IMR-90 (cell line): ENCODE measurements at regions not wholly inside any gene's neighbourhood (a gene's known extent, or its start where the extent isn't known, plus 50 kb on each side); places are given as distances from the start of the nearest gene placed in this dataset.
A peak's percentile ranks its signal among the peaks of the same experiment; 100 is the strongest.

ENCODE experiments used
- ATAC-seq: fragments of 200-7000 bp; cut with Tn5 transposase; 2 replicates; pipeline ENCODE4 v1.9.1; 2020; ENCODE audit warnings: low read depth, mild to moderate bottlenecking, moderate library complexity
- BruUV-seq: library from RNA; stranded (reverse); fragments of 400-500 nt; replicated peaks from 2 replicates; lab custom pipeline; 2021; lab: Mats Ljungman, UMichigan
- CTCF ChIA-PET: fragments of 300-600 bp; formaldehyde crosslinking; extraction: SDS; loops from one replicate; lab custom pipeline; 2021; ENCODE audit warnings: antibody characterized with exemption; lab: Yijun Ruan, JAX
- POLR2A ChIA-PET: fragments of 300-600 bp; sonication (Branson Sonifier 250); formaldehyde crosslinking; loops from one replicate; lab custom pipeline; 2022; ENCODE audit warnings: antibody characterized with exemption; ENCODE audit not compliant: unreplicated experiment; lab: Charles Lee
- DNase-seq: peaks from one replicate; pipeline ENCODE4 v3.0.0; 2013
- H2AFZ ChIP-seq: replicated peaks from 2 replicates; pipeline ENCODE3; 2013; ENCODE audit warnings: low read length, mild to moderate bottlenecking; ENCODE audit not compliant: poor library complexity
- H2AK5ac ChIP-seq: 2 replicates; pipeline ENCODE4 v1.6.1; 2013; ENCODE audit warnings: low read depth, low read length, inconsistent platforms
- H2AK9ac ChIP-seq: replicated peaks from 2 replicates; pipeline ENCODE3; 2013; ENCODE audit warnings: mild to moderate bottlenecking, low read depth, low read length, moderate library complexity; ENCODE audit not compliant: poor library complexity
- H2BK120ac ChIP-seq: 2 replicates; pipeline ENCODE4 v1.6.1; 2013; ENCODE audit warnings: low read depth, low read length, inconsistent platforms
- H2BK15ac ChIP-seq: 3 replicates; pipeline ENCODE4 v1.6.1; 2013; ENCODE audit warnings: low read depth, low read length, inconsistent platforms
- H2BK20ac ChIP-seq: 2 replicates; pipeline ENCODE4 v1.6.1; 2013; ENCODE audit warnings: low read depth, mild to moderate bottlenecking, inconsistent platforms, low read length, moderate library complexity
- H2BK5ac ChIP-seq: 2 replicates; pipeline ENCODE4 v1.6.1; 2013; ENCODE audit warnings: mild to moderate bottlenecking, low read depth, low read length, inconsistent platforms; ENCODE audit not compliant: poor library complexity, severe bottlenecking
- H3K14ac ChIP-seq: replicated peaks from 2 replicates; pipeline ENCODE4 v1.6.1; 2013; ENCODE audit warnings: low read depth, low read length, inconsistent platforms
- H3K18ac ChIP-seq: 2 replicates; pipeline ENCODE4 v1.6.1; 2013; ENCODE audit warnings: low read depth, low read length, control low read depth
- H3K23ac ChIP-seq: 2 replicates; pipeline ENCODE4 v1.6.1; 2013; ENCODE audit warnings: low read depth, low read length, inconsistent platforms
- H3K27ac ChIP-seq: 2 replicates; pipeline ENCODE4 v1.5.1; 2013; ENCODE audit warnings: mild to moderate bottlenecking, control low read depth, low read length; ENCODE audit not compliant: insufficient read depth
- H3K27me3 ChIP-seq: 2 replicates; pipeline ENCODE4 v1.6.1; 2013; ENCODE audit warnings: low read length; ENCODE audit not compliant: control insufficient read depth, insufficient read depth
- H3K36me3 ChIP-seq: 2 replicates; pipeline ENCODE4 v1.6.1; 2013; ENCODE audit warnings: low read length, mixed read lengths; ENCODE audit not compliant: control insufficient read depth, insufficient read depth
- H3K4ac ChIP-seq: 2 replicates; pipeline ENCODE4 v1.6.1; 2013; ENCODE audit warnings: low read depth, low read length, inconsistent platforms
- H3K4me1 ChIP-seq: 2 replicates; pipeline ENCODE4 v1.6.1; 2013; ENCODE audit warnings: low read length, mixed read lengths; ENCODE audit not compliant: control insufficient read depth, insufficient read depth
- H3K4me2 ChIP-seq: 2 replicates; pipeline ENCODE4 v1.6.1; 2013; ENCODE audit warnings: low read depth, mild to moderate bottlenecking, control low read depth, low read length, moderate library complexity
- H3K4me3 ChIP-seq: 2 replicates; pipeline ENCODE4 v1.5.1; 2013; ENCODE audit warnings: low read depth, mild to moderate bottlenecking, control low read depth, low read length, moderate library complexity; ENCODE audit not compliant: insufficient read depth
- H3K56ac ChIP-seq: 2 replicates; pipeline ENCODE4 v1.6.1; 2013; ENCODE audit warnings: low read length, inconsistent platforms; ENCODE audit not compliant: insufficient read depth; ENCODE audit errors: extremely low read depth
- H3K79me1 ChIP-seq, 2 experiments: 2 replicates each; pipeline ENCODE4 v1.6.1; 2013; ENCODE audit warnings: low read length in 2 of 2, inconsistent platforms in 1 of 2, low read depth in 1 of 2
- H3K9ac ChIP-seq: 2 replicates; pipeline ENCODE4 v1.6.1; 2013; ENCODE audit warnings: low read depth, low read length, control low read depth
- H3K9me1 ChIP-seq: 2 replicates; pipeline ENCODE4 v1.6.1; 2013; ENCODE audit warnings: low read length, inconsistent platforms; ENCODE audit not compliant: insufficient read depth
- H3K9me3 ChIP-seq: 2 replicates; pipeline ENCODE4 v1.6.1; 2013; ENCODE audit warnings: low read length; ENCODE audit not compliant: control insufficient read depth, insufficient read depth
- H4K20me1 ChIP-seq: 2 replicates; pipeline ENCODE4 v1.6.1; 2013; ENCODE audit warnings: low read length, inconsistent platforms; ENCODE audit not compliant: insufficient read depth
- H4K5ac ChIP-seq: 2 replicates; pipeline ENCODE4 v1.6.1; 2013; ENCODE audit warnings: mild to moderate bottlenecking, low read depth, low read length, control low read depth
- H4K8ac ChIP-seq, 2 experiments: 2 replicates each; pipeline ENCODE4 v1.6.1; 2013; ENCODE audit warnings: low read depth in 2 of 2, low read length in 2 of 2, control low read depth in 1 of 2, inconsistent platforms in 1 of 2
- H4K91ac ChIP-seq: 2 replicates; pipeline ENCODE4 v1.6.1; 2013; ENCODE audit warnings: low read depth, low read length, inconsistent platforms; ENCODE audit not compliant: insufficient read depth
- BHLHE40 ChIP-seq: fragments of 150-350 bp; IDR thresholded peaks from 2 replicates; pipeline ENCODE4 v1.6.1; 2016; ENCODE audit warnings: mild to moderate bottlenecking, low read depth, low read length
- CHD1 ChIP-seq: IDR thresholded peaks from 2 replicates; pipeline ENCODE4 v1.6.1; 2012; ENCODE audit warnings: low read depth, low read length, improper control_type of control experiment
- FOS ChIP-seq: fragments of 150-350 bp; IDR thresholded peaks from 2 replicates; pipeline ENCODE4 v1.6.1; 2016; ENCODE audit warnings: low read depth, low read length
- MAFK ChIP-seq: IDR thresholded peaks from 2 replicates; pipeline ENCODE4 v1.6.1; 2012; ENCODE audit warnings: low read depth, low read length, improper control_type of control experiment
- MAZ ChIP-seq: IDR thresholded peaks from 2 replicates; pipeline ENCODE4 v1.6.1; 2012; ENCODE audit warnings: low read depth, mild to moderate bottlenecking, low read length, improper control_type of control experiment, moderate library complexity, borderline replicate concordance
- NFE2L2 ChIP-seq: fragments of 150-350 bp; IDR thresholded peaks from 2 replicates; pipeline ENCODE4 v1.6.1; 2016; ENCODE audit warnings: low read depth, mild to moderate bottlenecking, low read length
- POLR2A ChIP-seq: IDR thresholded peaks from 2 replicates; pipeline ENCODE4 v1.6.1; 2012; ENCODE audit warnings: mild to moderate bottlenecking, low read depth, low read length
- RCOR1 ChIP-seq: IDR thresholded peaks from 2 replicates; pipeline ENCODE4 v1.6.1; 2012; ENCODE audit warnings: mild to moderate bottlenecking, low read length, improper control_type of control experiment; ENCODE audit not compliant: insufficient replicate concordance
- SMC3 ChIP-seq: fragments of 150-350 bp; IDR thresholded peaks from 2 replicates; pipeline ENCODE4 v1.6.1; 2016; ENCODE audit warnings: low read depth, mild to moderate bottlenecking, antibody characterized with exemption, low read length, moderate library complexity
- WGBS, 2 experiments: methylation state at CpG; one replicate each; pipeline versions ENCODE4 v1.1.5 to v1.1.7; 2013; ENCODE audit warnings: missing lambda C conversion rate in 2 of 2; ENCODE audit not compliant: insufficient read length in 1 of 2; ENCODE audit errors: extremely low coverage in 2 of 2; 5-methylcytosine and 5-hydroxymethylcytosine counted together
- dilution Hi-C: fragments of 300-500 bp; cut with HindIII; formaldehyde crosslinking; loops from one replicate; pipeline ENCODE4 v1.14.3; 2018; ENCODE audit warnings: low sequenced_read_pairs; ENCODE audit not compliant: unreplicated experiment
- in situ Hi-C: fragments of 300-500 bp; cut with MboI; formaldehyde crosslinking; loops from 3 replicates; pipeline ENCODE4 v1.14.3; 2019; ENCODE audit warnings: low sequenced_read_pairs, inconsistent platforms, mixed read lengths
- intact Hi-C: fragments of 100-400 bp; cut with micrococcal nuclease; formaldehyde crosslinking; loops from 2 replicates; pipeline ENCODE4 v1.10.0; 2022
- TF ChIP-seq, protein P1 (sequence below): fragments of 150-350 bp; IDR thresholded peaks from 2 replicates; pipeline ENCODE4 v1.6.1; 2016; ENCODE audit warnings: low read depth, mild to moderate bottlenecking, low read length, moderate library complexity, borderline replicate concordance

DNA sequence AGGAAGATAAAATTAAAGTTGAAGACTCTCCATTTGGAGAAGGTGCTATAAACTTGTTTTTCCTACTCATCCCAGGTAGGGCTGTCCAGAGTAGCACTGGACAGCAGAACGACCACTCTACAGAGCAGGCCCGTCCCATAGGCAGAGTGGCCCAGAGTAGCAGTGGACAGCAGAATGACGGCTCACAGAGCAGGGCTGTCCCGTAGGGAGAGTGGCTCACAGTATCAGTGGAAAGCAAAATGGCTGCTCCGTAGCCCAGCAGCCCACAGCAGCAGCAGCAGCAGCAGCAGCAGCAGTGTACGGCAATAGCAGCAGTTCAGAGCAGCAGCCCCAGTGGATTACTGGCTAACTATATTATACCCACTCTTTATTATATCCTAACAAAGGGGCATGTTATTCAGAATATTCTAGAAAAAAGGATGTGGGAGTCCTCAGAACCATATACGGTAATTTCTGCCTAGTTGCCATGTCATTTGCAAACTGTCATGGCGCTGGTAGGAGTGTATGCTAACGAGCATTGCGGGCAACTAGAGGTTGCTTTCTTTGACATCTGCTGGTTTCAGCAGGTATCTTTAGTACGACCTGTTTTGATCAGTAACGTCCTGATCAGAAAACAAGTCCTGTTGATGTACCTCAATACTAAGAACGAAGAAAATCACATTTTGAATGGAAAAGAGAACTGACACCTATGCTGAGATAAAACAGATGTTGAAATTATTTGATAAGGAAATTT, 567.3 kb downstream of the SLC16A7 start:
- no peaks in the 10 kb centered on the region for H3K4me1 ChIP-seq
- 0 out of 2 replicates have a peak overlapping the region, but pooled peaks have one; percentile 18 for H2AK5ac ChIP-seq
- no peak overlapping the region for H2BK15ac ChIP-seq
- CTCF ChIA-PET = no interaction called here
- POLR2A ChIA-PET = no interaction called here
- H2BK120ac ChIP-seq = no peak overlapping the region
- ATAC-seq (no peak), DNase-seq (no peak)
- H3K27me3 ChIP-seq = no peaks in the 10 kb centered on the region
- H2AFZ ChIP-seq = no peak overlapping the region
- no peaks in the 10 kb centered on the region for H3K9me3 ChIP-seq
- H3K23ac ChIP-seq = no peak overlapping the region
- 96% methylated on average over 3 of the region's 13 CpGs; no CpG with 5 or more reads in 1 of the 2 experiments for WGBS, 2 experiments
- dilution Hi-C loops = no loop called here
- H3K56ac ChIP-seq = no peak overlapping the region
- H3K4me2 ChIP-seq = no peak overlapping the region
- H3K4me3 ChIP-seq = no peak overlapping the region
- H2BK20ac ChIP-seq = no peak overlapping the region
- H3K4ac ChIP-seq = no peak overlapping the region
- H3K18ac ChIP-seq = no peak overlapping the region
- BruUV-seq = no TSS peak
- no peaks in the 10 kb centered on the region for H3K79me1 ChIP-seq
- no peaks in the 10 kb centered on the region for H4K20me1 ChIP-seq
- H4K8ac ChIP-seq = no peak overlapping the region
- H3K9me1 ChIP-seq = no peaks in the 10 kb centered on the region; the same call in 1 of the 2 replicates
- no peak overlapping the region for H4K91ac ChIP-seq
- in situ Hi-C loops = no loop called here
- no peaks in the 10 kb centered on the region for H3K36me3 ChIP-seq
- H2AK9ac ChIP-seq = no peak overlapping the region
- H3K14ac ChIP-seq = no peak overlapping the region
- no peak overlapping the region for H4K5ac ChIP-seq
- no peak overlapping the region for H3K27ac ChIP-seq
- H2BK5ac ChIP-seq = no peak overlapping the region
- intact Hi-C loops = no loop called here
- H3K9ac ChIP-seq = no peak overlapping the region
- TF ChIP-seq SMC3 (no peak), POLR2A (no peak), BHLHE40 (no peak), FOS (no peak), RCOR1 (no peak), MAZ (no peak), NFE2L2 (no peak), MAFK (no peak), CHD1 (no peak)
- TF ChIP-seq, protein P1, sequence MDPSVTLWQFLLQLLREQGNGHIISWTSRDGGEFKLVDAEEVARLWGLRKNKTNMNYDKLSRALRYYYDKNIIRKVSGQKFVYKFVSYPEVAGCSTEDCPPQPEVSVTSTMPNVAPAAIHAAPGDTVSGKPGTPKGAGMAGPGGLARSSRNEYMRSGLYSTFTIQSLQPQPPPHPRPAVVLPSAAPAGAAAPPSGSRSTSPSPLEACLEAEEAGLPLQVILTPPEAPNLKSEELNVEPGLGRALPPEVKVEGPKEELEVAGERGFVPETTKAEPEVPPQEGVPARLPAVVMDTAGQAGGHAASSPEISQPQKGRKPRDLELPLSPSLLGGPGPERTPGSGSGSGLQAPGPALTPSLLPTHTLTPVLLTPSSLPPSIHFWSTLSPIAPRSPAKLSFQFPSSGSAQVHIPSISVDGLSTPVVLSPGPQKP = no peak
